SKM-1 (cell line): ENCODE measurements at regions not wholly inside any gene's neighbourhood (a gene's known extent, or its start where the extent isn't known, plus 50 kb on each side); places are given as distances from the start of the nearest gene placed in this dataset.
"Not testable (repeated sequence)": the region's sequence is repeated elsewhere in the genome, so short reads cannot be mapped to it uniquely, and the experiment has no call there.

ENCODE experiments used
- DNase-seq: peaks from one replicate; lab custom pipeline; 2025; ENCODE audit not compliant: unreplicated experiment; lab: John Stamatoyannopoulos, UW

DNA sequence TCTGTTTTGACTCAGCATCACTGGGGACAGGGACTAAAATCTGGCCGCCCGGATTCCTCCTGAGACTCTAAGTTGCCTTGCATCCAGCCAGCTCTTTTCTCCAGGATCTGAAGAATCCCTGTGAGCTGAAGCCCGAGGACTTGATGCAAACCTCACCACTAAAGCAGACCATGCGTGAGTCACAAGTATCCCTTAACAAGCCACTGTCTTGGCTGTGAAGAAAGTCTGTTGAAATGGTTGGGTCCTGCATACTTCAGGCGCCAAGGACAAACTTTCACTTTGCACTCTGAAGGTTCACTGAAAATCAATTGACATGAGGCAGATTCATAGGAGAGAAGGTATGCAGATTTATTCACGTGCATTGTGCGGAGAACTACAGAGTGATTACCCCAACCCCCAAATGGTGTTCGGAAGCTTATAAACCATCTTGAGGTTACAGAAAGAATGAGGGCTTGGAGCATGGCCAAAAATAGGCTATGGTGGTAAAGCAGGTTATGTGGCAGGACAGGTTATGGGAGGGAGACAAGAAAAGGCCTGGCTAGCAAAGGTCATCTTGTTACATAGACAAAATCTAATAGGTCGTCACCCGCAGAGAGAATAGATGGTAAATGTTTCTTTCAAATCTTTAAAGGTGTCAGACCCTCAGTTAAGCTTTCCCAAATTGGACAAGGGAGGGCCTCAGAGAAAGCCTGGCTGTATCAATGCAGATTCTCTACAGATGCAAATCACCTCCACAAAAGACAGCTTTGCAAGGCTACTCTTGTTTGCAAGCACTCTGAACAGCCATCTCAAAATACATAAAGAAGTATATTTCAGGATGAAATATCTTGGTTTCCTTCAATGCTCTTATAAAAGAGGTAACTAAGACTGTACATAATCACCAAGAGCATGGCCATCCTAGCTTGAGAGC lies 126.3 kb upstream of the PLAAT1 start:
- no peak for DNase-seq

DNA sequence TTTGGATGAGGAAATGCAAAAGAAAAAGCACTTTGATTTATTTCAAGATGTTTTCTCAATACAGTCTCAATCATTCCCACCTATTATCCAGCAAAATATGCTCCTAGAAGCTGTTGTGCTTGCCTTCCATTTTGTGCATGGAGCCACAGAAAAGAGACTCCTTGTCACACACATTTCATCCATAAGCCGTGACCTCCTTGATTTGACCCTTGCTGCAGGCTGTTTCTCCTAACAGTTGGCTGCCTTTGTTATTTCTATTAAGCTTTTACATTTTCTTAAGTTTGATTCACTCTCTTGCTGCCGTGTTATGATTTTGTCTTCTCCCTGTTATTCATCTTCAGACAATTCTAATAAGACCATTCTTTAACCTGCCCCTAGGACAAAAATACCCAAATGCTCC lies 124.2 kb upstream of the PLAAT1 start:
- DNase-seq = no peak

DNA sequence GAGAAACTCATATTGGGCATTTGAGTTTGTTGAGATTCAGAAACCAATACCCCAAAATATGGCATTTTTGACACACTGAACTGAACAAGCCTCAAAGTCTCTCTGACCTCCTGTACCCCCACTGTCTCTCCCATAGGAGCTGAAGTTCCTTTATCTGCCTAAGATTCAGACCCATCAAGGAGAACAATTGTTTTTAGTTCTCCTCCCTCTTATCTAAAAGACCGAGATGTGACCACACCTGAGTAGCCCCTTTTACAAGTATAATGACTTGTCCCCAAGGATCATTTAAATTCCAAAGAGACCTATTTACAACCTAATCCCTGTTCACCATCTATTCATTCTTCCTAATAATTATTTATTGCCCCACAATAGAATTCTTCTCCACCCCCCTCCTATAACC lies 122.1 kb upstream of the PLAAT1 start:
- DNase-seq = no peak

DNA sequence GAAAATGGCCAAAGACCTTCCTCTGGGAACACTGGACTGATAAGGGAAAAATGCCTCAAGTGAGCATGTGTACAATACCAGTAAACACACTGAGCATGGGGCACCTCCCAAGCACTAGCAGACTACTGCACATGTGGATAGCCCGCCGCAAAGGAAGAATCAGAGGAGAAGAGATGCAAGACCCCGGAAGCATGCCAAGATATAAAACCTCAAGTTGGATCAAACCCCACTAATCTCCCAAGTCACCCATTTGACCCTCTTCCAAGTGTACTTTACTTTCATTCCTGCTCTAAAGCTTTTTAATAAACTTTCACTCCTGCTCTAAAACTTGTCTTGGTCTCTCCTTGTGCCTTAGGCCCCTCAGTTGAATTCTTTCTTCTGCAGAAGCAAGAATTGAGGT lies 121.1 kb upstream of the PLAAT1 start:
- DNase-seq = no peak

- DNase-seq = no peak
These were observed 116.2 kb upstream of the PLAAT1 start for GRCh38 chr3:193124861-193125260.

- DNase-seq = no peak
These were observed 111.4 kb upstream of the PLAAT1 start for GRCh38 chr3:193129607-193130006.

DNA sequence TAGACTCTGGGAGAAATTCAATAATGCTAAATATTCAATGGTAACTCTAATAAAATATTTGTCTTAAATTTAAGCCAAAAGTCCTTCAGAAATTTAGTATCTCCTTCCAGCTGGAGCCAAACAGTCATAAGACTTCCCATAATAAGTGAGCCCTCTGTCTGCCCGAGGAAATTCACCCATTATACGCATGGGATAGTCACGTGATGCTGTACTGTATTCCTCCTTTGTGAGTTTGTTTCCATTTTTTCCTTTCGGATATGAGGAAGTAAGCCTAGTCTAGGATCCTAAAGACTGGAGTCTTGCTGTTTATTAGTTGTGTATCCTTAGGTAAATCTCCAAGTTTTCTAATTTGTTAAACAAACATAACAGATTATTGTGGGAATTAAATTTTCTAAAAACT lies 110.4 kb upstream of the PLAAT1 start:
- DNase-seq = no peak

DNA sequence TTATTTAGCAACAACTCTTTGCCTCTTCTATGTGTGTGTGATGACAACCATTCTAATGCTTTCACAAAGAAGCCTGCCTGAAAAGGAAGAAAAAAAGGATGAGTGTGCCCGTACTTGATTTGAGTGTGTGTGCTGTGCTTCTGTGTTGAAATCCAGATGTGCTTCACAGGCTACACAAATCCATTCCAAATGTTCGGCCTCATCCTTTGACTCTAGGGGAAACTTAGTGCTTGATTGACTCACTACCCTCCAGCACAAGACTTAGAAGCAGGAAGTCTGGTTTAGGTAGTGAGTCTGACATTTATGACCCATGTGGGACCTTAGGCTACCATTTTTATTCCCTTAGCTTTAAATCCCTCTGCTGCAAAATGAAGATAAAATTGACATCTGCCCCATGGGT lies 108.8 kb upstream of the PLAAT1 start:
- no peak for DNase-seq

DNA sequence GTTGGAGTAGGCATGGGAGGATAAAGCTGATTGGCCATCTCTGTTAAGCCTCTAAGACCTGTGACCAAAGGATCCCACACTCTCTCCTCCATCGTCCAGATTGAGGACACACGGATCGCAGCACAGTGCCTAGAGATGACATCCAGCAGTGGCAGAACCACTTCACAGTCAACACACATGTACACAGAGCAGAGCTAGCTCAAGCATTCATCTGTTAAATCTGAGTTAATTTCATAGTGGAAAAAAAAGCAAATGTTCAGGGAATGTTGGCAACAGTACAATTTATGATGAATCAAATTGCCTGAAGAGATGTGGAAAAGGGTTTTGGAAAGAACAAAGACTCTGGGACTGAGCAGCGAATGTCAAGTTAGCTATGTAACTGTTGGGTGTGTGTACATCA lies 108.1 kb upstream of the PLAAT1 start:
- no peak for DNase-seq

DNA sequence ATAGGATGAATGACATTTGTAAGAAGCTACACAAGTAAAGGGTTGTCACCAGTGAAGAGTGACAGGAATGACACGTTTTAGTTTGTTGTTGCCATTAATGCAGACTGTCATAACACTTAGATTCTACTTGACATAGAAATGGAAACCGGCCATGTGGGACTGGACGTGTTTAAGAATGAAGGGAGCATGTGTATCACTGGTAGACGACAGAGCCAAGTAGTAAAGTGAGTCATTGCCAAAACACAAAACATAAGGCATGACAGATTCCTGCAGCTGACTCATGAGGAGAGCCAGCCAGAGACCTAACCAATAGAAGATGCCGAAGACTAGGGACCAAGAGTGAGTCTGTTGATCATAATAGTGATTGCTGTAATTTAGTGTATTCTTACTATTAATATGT lies 106.2 kb upstream of the PLAAT1 start:
- DNase-seq = no peak

GRCh38 chr3:193140381-193140780 lies 100.6 kb upstream of the PLAAT1 start:
- DNase-seq = no peak

GRCh38 chr3:193145248-193145647 lies 95.8 kb upstream of the PLAAT1 start:
- no peak for DNase-seq

DNA sequence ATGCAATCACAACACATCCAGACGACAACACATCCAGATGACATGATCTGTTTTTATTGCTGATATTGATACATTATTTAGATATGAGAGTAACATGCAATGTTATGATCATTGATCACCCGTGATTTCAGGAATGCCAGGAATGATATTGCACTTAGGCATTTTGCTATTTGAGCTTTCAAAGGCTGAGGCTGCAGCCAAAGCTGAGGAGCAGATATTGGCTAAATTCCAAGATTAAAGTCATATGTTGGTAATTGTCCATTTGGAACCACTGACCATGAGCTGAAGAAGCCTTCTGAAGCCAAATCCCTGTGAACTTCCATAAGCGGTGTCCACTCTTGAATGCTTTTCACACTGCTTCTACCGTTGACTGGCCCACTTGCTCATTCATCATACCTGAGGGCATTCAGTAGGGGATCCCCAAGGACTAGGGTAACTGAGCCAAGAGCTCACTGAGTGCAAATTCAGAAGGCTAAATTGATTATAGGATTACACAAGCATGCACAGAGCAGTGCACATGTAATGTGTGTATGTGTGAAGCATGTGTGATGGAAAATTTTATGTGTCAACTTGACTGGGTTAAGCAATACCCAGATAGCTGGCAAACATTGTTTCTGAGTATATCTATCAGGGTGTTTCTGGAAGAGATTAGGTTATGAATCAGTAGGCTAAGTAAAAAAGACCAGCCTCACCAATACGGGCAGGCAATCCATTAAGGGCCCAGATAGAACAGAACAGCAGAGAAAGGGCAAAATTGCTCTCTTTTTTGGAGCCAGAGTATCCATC lies 92.1 kb upstream of the PLAAT1 start:
- no peak for DNase-seq

- DNase-seq = peak; percentile 15
These were observed 91.0 kb upstream of the PLAAT1 start for GRCh38 chr3:193149998-193150397.

- not testable (repeated sequence) for DNase-seq
These were observed 85.8 kb upstream of the PLAAT1 start for GRCh38 chr3:193155044-193155781.

DNA sequence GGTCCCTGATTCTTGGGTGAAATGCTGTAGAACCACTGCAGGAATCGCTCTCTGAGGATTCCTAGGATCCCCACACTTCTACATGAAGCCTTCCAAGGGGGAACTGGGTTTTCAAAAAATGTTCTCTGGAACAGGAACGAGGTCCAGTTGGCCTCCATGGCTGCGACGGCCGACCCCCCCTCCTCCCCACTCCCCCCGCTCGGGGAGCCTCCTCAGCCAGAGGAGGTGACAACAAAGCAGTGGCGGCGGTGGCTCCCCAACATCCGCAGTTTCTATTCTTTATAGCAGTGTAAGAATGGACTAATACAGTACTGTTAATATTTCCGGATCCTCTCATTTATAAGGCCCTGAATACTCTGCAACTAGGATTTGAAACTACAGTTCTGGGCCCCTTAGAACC lies 84.0 kb upstream of the PLAAT1 start:
- DNase-seq = no peak

DNA sequence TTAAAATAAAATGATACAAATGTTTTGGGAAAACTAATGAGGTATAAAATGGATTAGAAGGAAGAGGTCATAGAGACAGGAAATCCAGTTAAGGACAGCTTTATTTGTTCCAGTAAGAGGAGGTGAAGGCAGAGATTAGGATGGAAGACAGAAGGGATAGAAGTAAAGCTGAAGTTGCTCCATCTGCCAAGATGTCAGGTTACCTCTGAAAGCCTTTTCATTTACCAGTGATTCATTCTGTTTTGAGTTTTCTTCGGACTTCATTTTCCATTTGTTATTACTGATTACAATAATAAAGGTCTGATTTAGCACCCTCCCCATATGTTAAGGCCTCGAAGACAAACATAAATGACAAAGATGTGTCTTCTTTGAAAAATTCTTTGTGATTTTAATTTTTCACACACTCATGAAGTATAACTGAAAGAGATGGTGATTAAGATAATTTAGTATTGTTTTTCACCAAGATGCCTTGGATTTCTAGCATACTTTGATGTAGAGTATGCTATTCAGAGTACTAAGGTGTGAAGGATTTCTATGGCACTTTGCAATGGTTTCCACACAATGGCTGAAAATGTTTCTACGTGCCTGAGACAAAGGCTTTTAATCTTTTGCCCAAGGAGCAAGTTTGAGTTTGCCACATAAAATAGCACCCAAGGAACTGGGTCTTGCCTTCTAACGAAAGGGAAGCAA lies 75.4 kb upstream of the PLAAT1 start:
- no peak for DNase-seq

- DNase-seq = no peak
These were observed 72.1 kb upstream of the PLAAT1 start for GRCh38 chr3:193168931-193169330.

DNA sequence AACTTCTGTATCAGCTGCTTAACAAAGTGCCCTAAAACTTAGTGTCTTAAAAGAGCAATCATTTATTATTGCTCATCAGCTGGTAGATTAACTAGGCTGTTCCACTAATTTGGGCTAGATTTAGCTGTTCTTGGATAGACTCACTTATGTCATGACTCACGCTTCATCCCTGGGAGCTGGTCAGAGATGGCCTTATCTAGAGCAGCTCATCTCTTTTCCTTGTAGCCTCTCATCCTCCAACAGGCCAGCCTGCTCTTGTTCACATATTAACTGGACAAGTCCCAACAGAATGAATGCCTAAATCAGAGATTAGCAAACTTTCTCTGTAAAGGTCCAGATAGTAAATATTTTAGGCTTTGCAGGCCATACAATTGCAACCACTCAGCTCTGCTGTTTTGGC lies 66.9 kb upstream of the PLAAT1 start:
- no peak for DNase-seq

DNA sequence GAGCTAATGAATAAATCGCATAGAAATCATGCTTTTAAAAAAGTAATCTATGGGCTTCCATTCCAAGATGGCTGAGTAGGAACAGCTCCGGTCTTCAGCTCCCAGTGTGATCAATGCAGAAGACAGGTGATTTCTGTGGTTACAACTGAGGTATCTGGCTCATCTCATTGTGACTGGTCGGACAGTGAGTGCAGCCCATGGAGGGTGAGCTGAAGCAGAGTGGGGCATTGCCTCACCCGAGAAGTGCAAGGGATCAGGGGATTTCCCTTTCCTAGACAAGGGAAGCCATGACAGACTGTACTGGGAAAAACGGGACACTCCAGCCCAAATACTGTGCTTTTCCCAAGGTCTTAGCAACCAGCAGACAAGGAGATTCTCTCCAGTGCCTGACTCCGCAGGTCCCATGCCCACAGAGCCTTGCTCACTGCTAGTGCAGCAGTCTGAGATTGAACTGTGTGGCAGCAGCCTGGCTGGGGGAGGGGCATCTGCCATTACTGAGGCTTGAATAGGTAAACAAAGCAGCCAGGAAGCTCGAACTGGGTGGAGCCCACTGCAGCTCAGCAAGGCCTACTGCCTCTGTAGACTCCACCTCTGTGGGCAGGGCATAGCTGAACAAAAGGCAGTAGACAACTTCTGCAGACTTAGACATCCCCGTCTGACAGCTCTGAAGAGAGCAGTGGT lies 61.5 kb upstream of the PLAAT1 start:
- DNase-seq = not testable (repeated sequence)
